ENCODE measurements at regions not wholly inside any gene's neighbourhood (a gene's known extent, or its start where the extent isn't known, plus 50 kb on each side); places are given as distances from the start of the nearest gene placed in this dataset.

DNA sequence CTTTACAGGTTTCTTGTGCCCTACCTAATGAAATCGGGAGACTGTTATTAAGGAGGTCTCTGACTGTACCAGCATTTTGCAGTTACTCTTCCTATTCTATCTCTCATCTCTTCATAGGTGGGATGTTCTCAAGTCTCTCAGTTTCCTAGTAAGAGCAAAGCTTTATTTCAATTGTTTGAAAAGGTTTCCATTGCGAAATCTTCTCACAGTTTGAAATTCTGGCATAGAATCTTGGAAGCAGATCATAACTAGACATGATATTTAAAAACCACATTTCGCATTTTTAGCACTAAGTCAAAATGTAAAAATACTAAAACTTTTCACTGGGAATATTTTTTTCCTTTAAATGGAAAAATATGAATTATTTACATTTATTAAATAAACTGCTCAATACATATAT is 1311.4 kb downstream of the ROBO2 start:
- peak in 1 of 6 donors; percentile 17 for DNase-seq (ENCODE audit: low read depth in 4 of 6, low spot score in 6 of 6)
- Histone ChIP-seq H3K4me1 (ENCODE audit: control insufficient read depth, insufficient read depth, low read length) (no peaks in the 10 kb centered on the region), H3K27ac (ENCODE audit: low read depth, low read length) (no peak overlapping the region), H3K4me3 (ENCODE audit: low read depth, low read length) (no peak overlapping the region), H3K9me3 (ENCODE audit: control insufficient read depth, insufficient read depth, low read length) (no peaks in the 10 kb centered on the region), H3K36me3 (ENCODE audit: control insufficient read depth, insufficient read depth, low read length) (no peaks in the 10 kb centered on the region), H3K27me3 (ENCODE audit: control insufficient read depth, insufficient read depth, low read length) (no peaks in the 10 kb centered on the region)
- no CpG with 5 or more reads among the region's 3 CpGs for WGBS (ENCODE audit: insufficient coverage)

DNA sequence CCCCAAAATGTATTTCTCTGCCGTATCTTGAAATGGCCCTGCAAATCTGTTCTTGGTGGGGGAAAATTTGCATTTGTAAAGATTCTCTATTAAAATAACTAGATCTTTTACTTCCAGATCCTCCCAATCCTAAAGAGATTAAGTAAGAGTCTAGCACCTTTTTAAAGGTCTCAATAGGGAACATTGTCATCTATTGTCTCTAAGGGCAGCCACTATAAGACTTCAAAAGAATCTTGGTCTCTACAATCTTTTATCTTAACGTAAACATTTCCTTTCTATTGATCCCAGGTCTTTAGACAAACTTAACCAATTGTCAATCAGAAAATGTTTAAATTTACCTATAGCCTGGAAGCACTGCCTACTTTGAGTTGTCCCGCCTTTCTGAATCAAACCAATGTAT is 1313.3 kb downstream of the ROBO2 start:
- no peak for DNase-seq (ENCODE audit: low read depth in 4 of 6, low spot score in 6 of 6)
- Histone ChIP-seq H3K36me3 (ENCODE audit: control insufficient read depth, insufficient read depth, low read length) (no peaks in the 10 kb centered on the region), H3K27ac (ENCODE audit: low read depth, low read length) (no peak overlapping the region), H3K4me1 (ENCODE audit: control insufficient read depth, insufficient read depth, low read length) (no peaks in the 10 kb centered on the region), H3K4me3 (ENCODE audit: low read depth, low read length) (no peak overlapping the region), H3K27me3 (ENCODE audit: control insufficient read depth, insufficient read depth, low read length) (no peaks in the 10 kb centered on the region), H3K9me3 (ENCODE audit: control insufficient read depth, insufficient read depth, low read length) (no peaks in the 10 kb centered on the region)
- WGBS (ENCODE audit: insufficient coverage): 100% methylated on average over 1 of the region's 3 CpGs

DNA sequence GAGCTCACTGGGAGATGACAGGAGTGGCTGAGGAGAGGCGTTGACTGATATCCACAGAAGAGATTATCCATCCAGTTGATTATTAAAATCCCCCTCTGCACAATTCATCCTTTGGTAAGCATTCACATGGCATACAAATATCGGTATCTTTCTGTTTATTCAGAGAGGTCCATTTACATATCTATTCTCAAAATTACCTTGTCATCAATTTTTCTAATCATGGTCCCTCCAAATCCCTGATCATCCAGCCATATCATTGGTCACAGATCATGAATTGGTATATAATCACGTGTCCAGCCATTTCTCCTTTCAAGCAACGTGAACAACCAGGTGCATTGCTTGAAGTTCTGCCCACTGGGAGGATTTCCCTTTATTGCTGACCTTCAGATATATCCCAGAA is 1321.0 kb downstream of the ROBO2 start:
- 96% methylated on average over 3 of the region's 4 CpGs for whole genome bisulfite sequencing (ENCODE audit: insufficient coverage)
- Histone ChIP-seq H3K36me3 (ENCODE audit: control insufficient read depth, insufficient read depth, low read length) (no peaks in the 10 kb centered on the region), H3K4me3 (ENCODE audit: low read depth, low read length) (no peak overlapping the region), H3K27me3 (ENCODE audit: control insufficient read depth, insufficient read depth, low read length) (no peaks in the 10 kb centered on the region), H3K9me3 (ENCODE audit: control insufficient read depth, insufficient read depth, low read length) (no peaks in the 10 kb centered on the region), H3K27ac (ENCODE audit: low read depth, low read length) (no peak overlapping the region), H3K4me1 (ENCODE audit: control insufficient read depth, insufficient read depth, low read length) (no peaks in the 10 kb centered on the region)
- DNase-seq (ENCODE audit: low read depth in 4 of 6, low spot score in 6 of 6): no peak

DNA sequence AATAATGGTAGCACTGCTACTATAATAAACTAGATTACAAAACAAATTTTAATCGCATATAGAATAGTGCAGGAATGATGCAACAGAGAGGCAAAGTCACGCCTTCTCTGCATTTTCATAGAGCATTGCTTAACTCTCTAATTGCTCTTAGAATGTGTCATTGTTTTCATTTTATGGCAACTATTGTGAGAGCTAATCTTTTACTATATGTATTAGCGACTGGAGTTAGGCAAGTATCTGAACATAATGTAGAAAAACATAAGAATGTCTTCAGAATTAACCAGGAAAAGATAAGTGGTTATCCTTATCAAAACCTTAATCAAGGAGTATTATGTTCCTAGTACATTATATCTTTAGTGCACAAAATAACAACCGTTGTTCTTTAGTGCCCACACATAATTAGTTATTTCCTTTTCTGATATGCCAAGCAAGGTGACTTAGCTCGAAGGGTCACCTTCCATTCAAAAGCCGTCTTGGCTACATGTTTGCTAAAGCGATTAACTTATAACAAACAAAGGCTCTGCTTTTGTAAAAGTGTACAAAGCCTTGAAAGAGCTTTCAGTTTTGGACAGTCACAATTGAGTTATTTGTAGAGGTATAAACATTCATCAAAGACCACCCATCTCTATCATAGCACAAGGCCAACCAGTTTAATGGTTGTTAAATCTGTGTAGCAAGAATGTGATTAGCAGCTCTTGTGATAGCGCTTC is 1328.9 kb downstream of the ROBO2 start:
- Histone ChIP-seq H3K4me1 (ENCODE audit: control insufficient read depth, insufficient read depth, low read length) (no peaks in the 10 kb centered on the region), H3K9me3 (ENCODE audit: control insufficient read depth, insufficient read depth, low read length) (no peaks in the 10 kb centered on the region), H3K27me3 (ENCODE audit: control insufficient read depth, insufficient read depth, low read length) (no peaks in the 10 kb centered on the region), H3K36me3 (ENCODE audit: control insufficient read depth, insufficient read depth, low read length) (no peaks in the 10 kb centered on the region), H3K27ac (ENCODE audit: low read depth, low read length) (no peak overlapping the region), H3K4me3 (ENCODE audit: low read depth, low read length) (no peak overlapping the region)
- DNase-seq (ENCODE audit: low read depth in 4 of 6, low spot score in 6 of 6): peak in 1 of 6 donors; percentile 20
- 40% methylated on average over 1 of the region's 8 CpGs for WGBS (ENCODE audit: insufficient coverage)

DNA sequence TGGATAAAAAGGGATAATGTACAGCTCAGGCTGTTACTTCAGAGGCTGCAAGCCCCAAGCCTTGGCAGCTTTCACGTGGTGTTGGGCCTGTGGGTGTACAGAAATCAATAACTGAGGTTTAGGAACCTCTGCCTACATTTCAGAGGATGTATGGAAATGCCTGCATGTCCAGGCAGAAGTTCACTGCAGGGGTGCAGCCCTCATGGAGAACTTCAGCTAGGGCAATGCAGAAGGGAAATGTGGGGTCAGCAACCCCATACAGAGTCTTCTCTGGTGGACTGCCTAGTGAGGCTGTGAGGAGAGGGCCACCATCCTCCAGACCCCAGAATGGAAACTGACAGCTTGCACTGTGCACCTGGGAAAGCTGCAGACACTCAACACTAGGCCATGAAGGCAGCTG is 1350.3 kb downstream of the ROBO2 start:
- no peaks in the 10 kb centered on the region for H3K4me1 ChIP-seq (ENCODE audit: control insufficient read depth, insufficient read depth, low read length)
- H3K4me3 ChIP-seq (ENCODE audit: low read depth, low read length): no peak overlapping the region
- DNase-seq (ENCODE audit: low read depth in 4 of 6, low spot score in 6 of 6): no peak
- no peak overlapping the region for H3K27ac ChIP-seq (ENCODE audit: low read depth, low read length)
- no peaks in the 10 kb centered on the region for H3K27me3 ChIP-seq (ENCODE audit: control insufficient read depth, insufficient read depth, low read length)
- WGBS (ENCODE audit: insufficient coverage): 54% methylated on average over 1 of the region's 1 CpG
- H3K36me3 ChIP-seq (ENCODE audit: control insufficient read depth, insufficient read depth, low read length): no peaks in the 10 kb centered on the region
- H3K9me3 ChIP-seq (ENCODE audit: control insufficient read depth, insufficient read depth, low read length): peaks cover 7% of the 10 kb centered on the region

DNA sequence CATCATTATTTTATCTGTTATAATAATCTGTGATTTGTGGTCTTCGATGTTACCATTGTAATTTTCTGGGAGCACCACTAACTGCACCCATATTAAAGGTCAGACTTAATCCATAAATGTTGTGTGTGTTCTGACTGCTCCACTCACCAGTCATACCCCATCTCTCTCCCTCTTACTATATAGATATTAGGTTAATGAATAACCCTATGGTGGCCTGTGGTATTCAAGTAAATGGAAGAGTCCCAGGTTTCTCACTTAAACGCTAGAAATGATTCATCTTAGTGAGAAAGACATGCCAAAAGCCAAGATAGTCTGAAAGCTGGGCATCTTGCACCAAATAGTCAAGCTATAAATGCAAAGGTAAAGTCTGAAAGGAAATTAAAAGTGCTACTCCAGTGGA is 1358.5 kb downstream of the ROBO2 start:
- Histone ChIP-seq H3K27ac (ENCODE audit: low read depth, low read length) (no peak overlapping the region), H3K4me3 (ENCODE audit: low read depth, low read length) (no peak overlapping the region), H3K9me3 (ENCODE audit: control insufficient read depth, insufficient read depth, low read length) (no peaks in the 10 kb centered on the region), H3K27me3 (ENCODE audit: control insufficient read depth, insufficient read depth, low read length) (no peaks in the 10 kb centered on the region), H3K36me3 (ENCODE audit: control insufficient read depth, insufficient read depth, low read length) (no peaks in the 10 kb centered on the region), H3K4me1 (ENCODE audit: control insufficient read depth, insufficient read depth, low read length) (no peaks in the 10 kb centered on the region)
- WGBS (ENCODE audit: insufficient coverage): no CpG with 5 or more reads among the region's 2 CpGs
- DNase-seq (ENCODE audit: low read depth in 4 of 6, low spot score in 6 of 6): no peak

DNA sequence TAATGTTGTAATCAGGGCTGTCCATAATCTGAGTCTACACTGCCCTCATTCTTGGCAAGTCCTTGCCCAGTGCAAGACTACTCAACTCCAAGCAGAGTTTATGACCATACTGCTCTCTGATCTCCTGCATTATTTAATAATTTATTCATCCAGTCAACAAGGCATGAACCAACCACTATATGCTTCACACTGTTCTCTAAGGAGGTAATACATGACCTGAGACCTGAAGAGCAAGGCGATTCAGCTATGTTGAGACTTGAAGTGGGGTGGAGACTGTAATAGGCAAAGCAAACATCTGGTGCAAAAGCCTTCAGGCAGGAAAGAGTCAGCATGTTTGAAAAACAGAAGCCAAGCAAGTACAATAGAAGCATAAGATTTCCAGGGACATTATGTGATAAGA is 1362.8 kb downstream of the ROBO2 start:
- 100% methylated on average over 1 of the region's 1 CpG for WGBS (ENCODE audit: insufficient coverage)
- H3K9me3 ChIP-seq (ENCODE audit: control insufficient read depth, insufficient read depth, low read length): no peaks in the 10 kb centered on the region
- no peak for DNase-seq (ENCODE audit: low read depth in 4 of 6, low spot score in 6 of 6)
- H3K36me3 ChIP-seq (ENCODE audit: control insufficient read depth, insufficient read depth, low read length): no peaks in the 10 kb centered on the region
- no peaks in the 10 kb centered on the region for H3K4me1 ChIP-seq (ENCODE audit: control insufficient read depth, insufficient read depth, low read length)
- no peaks in the 10 kb centered on the region for H3K27me3 ChIP-seq (ENCODE audit: control insufficient read depth, insufficient read depth, low read length)
- H3K4me3 ChIP-seq (ENCODE audit: low read depth, low read length): no peak overlapping the region
- no peak overlapping the region for H3K27ac ChIP-seq (ENCODE audit: low read depth, low read length)

DNA sequence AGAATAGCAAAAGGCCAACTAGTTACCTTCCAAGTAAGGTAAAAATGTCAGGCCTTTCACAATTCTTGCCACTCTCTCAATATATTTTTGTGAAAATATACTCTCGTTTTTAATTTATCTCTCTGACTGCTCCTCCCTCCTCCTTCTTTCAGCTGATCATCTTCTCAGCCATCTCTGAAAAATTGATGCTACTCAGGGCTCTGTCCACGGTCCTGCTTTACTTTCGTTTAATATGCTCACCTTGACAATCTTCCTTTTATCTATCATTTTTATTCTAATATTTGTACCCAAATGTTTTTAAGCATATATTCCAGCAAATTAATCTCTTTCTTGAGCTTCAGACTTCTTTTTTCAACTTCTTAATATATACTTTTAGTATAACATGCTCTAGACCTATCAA is 1362.1 kb downstream of the ROBO1 start:
- H3K4me3 ChIP-seq (ENCODE audit: low read depth, low read length): no peak overlapping the region
- no peak overlapping the region for H3K27ac ChIP-seq (ENCODE audit: low read depth, low read length)
- 90% methylated on average over 2 of the region's 3 CpGs for WGBS (ENCODE audit: insufficient coverage)
- H3K36me3 ChIP-seq (ENCODE audit: control insufficient read depth, insufficient read depth, low read length): no peaks in the 10 kb centered on the region
- no peak for DNase-seq (ENCODE audit: low read depth in 4 of 6, low spot score in 6 of 6)
- no peaks in the 10 kb centered on the region for H3K27me3 ChIP-seq (ENCODE audit: control insufficient read depth, insufficient read depth, low read length)
- H3K4me1 ChIP-seq (ENCODE audit: control insufficient read depth, insufficient read depth, low read length): no peaks in the 10 kb centered on the region
- no peaks in the 10 kb centered on the region for H3K9me3 ChIP-seq (ENCODE audit: control insufficient read depth, insufficient read depth, low read length)

DNA sequence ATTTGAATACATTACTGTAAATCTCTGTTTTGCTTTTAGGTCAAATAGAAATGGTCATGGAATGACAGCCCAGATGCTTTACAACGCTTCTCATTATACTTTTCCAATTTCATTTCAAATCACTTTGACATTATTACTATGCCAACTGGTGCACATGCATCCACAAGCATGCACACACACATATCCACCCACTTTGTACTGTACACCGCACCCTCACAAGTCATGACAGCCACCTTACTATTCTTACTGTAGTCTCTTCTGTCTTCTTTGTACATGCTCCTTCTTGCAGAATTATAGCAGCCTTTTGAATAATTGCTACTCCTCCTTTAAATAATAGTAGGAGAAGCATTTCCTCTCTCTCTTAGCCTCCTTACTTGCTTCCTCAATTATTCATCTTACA is 1361.4 kb downstream of the ROBO1 start:
- no peak overlapping the region for H3K4me3 ChIP-seq (ENCODE audit: low read depth, low read length)
- DNase-seq (ENCODE audit: low read depth in 4 of 6, low spot score in 6 of 6): no peak
- WGBS (ENCODE audit: insufficient coverage): 93% methylated on average over 2 of the region's 2 CpGs
- no peak overlapping the region for H3K27ac ChIP-seq (ENCODE audit: low read depth, low read length)
- no peaks in the 10 kb centered on the region for H3K9me3 ChIP-seq (ENCODE audit: control insufficient read depth, insufficient read depth, low read length)
- no peaks in the 10 kb centered on the region for H3K36me3 ChIP-seq (ENCODE audit: control insufficient read depth, insufficient read depth, low read length)
- no peaks in the 10 kb centered on the region for H3K27me3 ChIP-seq (ENCODE audit: control insufficient read depth, insufficient read depth, low read length)
- no peaks in the 10 kb centered on the region for H3K4me1 ChIP-seq (ENCODE audit: control insufficient read depth, insufficient read depth, low read length)

DNA sequence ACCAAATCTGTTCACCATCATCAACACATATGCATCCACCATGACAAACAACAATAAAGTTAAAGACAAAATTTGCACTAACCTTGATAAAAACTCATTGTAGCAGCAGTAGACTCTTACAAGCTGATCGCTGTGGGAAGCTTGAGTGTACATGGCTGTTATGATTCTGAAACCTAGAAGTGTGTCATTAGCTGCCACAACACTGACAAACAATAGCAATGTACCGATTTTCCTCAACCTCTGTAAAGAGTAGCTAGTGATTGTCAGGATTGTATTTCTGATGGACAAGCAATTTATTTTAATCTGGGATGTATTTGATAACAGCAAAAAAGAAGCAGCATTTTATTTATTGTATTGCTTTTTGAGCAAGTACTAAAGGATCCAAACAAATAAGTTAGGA is 1357.7 kb downstream of the ROBO1 start:
- Histone ChIP-seq H3K4me3 (ENCODE audit: low read depth, low read length) (no peak overlapping the region), H3K36me3 (ENCODE audit: control insufficient read depth, insufficient read depth, low read length) (no peaks in the 10 kb centered on the region), H3K4me1 (ENCODE audit: control insufficient read depth, insufficient read depth, low read length) (no peaks in the 10 kb centered on the region), H3K9me3 (ENCODE audit: control insufficient read depth, insufficient read depth, low read length) (no peaks in the 10 kb centered on the region), H3K27me3 (ENCODE audit: control insufficient read depth, insufficient read depth, low read length) (no peaks in the 10 kb centered on the region), H3K27ac (ENCODE audit: low read depth, low read length) (no peak overlapping the region)
- no CpG with 5 or more reads among the region's 2 CpGs for WGBS (ENCODE audit: insufficient coverage)
- no peak for DNase-seq (ENCODE audit: low read depth in 4 of 6, low spot score in 6 of 6)

Data from spinal cord (tissue), 9 donors.